ENCODE measurements at regions not wholly inside any gene's neighbourhood (a gene's known extent, or its start where the extent isn't known, plus 50 kb on each side); places are given as distances from the start of the nearest gene placed in this dataset.
A peak's percentile ranks its signal among the peaks of the same experiment; 100 is the strongest.
"Not testable (repeated sequence)": the region's sequence is repeated elsewhere in the genome, so short reads cannot be mapped to it uniquely, and the experiment has no call there.

DNA sequence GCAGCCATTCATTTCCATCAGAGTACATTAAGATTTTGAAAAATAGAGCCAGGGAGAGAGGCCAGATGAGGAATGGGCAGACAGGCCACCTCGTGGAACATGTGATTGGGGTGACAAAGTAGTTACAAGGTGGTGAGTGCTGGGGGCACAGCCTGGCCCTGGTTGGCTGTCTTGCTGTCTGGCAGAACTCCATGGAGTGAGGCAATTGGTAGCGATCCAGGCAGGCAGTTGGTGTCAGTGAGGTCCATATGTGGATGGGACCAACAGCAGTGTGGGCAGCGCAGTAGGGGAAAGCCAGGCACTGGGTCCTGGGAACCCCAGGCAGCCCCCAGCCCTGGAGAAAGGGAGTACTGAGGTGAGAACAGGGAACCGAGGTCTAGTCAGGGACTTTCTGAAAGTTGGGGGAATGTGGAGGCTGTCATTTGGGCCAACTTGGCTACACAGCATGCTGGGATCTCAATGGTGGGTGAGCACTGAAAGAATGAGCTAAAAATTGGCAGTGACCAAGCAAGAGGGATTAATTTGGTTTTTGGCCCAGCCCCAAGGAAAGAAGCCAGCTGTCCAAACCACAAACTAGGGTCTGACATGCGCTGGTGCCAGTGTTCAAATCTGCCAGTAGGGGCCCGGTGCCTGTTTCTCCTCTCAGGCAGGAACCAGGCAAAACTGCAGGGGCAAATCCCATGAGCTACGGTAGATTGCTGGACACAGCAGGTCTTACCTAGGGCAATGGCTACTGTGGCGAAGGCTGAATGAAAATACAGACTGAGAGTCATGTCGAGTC is 61.4 kb upstream of the E2F3 start:
- DNase-seq (ENCODE audit: low read depth, low spot score): peak; percentile 61

DNA sequence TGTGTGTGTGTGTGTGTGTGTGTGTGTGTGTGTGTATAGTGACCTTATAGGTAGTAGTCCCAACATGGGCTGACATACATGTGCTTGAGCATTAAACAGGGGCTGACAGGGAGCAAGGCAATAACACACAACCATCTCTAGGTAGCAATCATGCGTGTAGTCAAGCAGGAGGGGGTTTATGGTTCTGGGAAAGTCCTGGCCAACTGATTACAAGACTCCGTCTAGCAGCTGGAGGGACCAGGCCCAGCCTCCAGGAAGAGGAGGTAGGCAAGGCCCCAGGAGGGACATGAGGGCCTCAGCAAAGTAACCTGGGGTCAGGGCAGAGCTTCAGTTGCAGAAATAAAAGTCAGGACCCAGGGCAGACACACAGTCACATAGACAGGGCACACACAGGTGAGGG is 60.6 kb upstream of the E2F3 start:
- DNase-seq (ENCODE audit: low read depth, low spot score): no peak

DNA sequence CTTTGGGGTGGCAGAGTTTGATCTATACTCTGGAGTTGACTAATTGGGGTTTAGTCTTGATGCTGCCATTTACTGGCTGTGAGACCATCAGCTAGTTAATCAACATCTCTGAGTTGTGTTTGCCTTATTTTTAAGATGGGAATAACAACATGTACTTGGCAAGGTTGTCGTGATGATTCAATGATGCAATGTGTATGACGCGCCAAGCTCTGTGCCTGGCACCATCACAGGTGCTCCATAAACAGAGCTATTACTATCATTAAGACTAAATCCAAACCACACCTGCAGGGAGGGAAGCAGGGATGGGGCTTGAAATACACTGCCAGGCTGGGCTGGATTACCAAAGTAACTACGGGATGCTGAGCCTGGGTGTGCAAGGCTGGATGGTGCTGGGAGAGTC is 60.1 kb upstream of the E2F3 start:
- DNase-seq (ENCODE audit: low read depth, low spot score): no peak

DNA sequence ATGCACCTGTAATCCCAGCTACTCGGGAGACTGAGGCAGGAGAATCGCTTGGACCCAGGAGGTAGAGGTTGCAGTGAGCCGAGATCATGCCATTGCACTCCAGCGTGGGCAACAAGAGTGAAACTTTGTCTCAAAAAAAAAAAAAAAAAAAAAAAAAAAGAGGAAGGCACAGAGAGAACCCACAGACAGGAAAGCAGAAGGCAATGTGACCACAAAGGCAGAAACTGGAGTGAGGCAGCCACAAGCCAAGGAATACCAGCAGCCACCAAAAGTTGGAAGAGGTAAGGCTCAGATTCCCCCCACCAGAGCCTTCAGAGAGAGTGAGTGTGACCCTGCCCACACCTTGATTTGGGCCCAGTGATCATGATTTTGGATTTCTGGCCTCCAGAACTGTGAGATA is 54.7 kb upstream of the E2F3 start:
- DNase-seq (ENCODE audit: low read depth, low spot score): not testable (repeated sequence)

DNA sequence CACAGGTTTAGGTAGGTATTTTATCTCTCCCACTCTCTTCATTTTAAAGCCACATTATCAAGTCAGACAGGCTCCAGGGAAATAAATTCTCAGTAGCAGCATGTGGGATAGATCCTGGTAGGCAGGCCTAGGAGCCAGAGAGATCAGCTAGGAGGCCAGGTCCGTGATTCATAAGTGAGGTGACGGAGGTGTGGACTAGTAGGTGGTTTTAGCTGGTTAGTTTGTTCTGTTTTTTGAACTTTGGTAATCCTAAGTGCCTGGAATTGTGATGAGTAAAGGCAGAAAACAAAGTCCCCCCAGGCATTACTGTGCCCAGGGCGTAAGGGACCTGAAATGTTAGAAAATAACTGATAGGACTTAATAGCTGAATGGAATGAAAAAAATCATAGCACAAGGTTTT is 53.6 kb upstream of the E2F3 start:
- DNase-seq (ENCODE audit: low read depth, low spot score): no peak

DNA sequence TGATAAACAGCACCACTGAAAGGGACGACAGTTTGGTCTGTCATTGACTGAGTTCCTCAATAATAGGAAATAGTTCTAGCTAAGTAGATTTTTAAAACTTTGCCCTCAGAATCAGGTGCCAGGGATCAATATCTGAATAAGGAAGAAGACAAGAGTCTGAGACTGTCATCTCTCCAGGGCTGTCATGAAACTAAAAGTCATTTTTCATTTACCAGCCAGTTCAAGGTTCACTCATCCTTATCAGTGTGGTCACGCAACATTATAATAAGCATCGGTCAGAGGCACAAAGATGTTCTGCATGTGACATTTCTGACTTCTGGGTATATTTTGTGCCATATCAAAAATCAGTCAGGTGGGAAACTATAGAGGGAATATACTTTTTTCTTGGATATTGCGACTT is 52.5 kb upstream of the E2F3 start:
- DNase-seq (ENCODE audit: low read depth, low spot score): no peak

DNA sequence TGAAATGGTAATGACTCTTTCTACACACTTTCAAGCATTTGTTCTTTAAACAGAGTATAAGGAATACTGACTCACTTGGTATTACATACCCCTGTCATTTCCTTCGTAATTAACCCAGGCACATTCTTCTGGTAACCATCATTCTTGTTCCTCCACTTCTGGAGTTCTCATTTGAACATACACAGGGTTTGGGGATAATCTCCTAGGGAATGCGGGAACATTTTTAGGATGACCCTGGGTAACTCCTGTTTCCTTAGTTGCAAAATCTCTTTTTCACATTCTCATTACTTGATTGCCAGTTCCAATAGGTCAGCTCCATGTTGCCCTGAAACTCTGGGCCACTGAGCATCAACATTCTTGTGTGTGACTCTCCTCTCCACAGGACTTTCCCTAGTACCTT is 51.5 kb upstream of the E2F3 start:
- peak; percentile 62 for DNase-seq (ENCODE audit: low read depth, low spot score)

DNA sequence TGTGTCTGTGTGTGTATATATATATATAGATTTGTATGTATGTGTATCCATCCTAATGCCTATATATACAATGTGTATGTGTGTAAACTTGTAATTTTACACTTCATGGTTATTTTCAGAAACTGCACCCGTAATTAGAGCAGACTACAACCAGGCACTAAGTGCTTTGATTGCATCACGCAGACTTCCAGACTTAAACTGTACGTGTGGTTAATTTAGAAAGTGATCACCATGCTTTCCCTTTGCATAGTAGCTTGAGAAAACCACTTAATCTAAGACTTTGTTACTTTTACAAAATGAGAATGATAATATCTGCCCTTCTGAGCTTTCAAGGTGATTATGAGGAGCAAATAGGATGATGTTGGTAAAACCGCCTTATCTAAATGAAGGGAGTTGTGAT is 50.1 kb upstream of the E2F3 start:
- DNase-seq (ENCODE audit: low read depth, low spot score): no peak
